ENCODE measurements at regions not wholly inside any gene's neighbourhood (a gene's known extent, or its start where the extent isn't known, plus 50 kb on each side); places are given as distances from the start of the nearest gene placed in this dataset.

GRCh38 chr1:100643471-100644196 lies 75.9 kb upstream of the VCAM1 start:
- TF ChIP-seq ZNF274 (IDR thresholded peaks at IDR 0.05; ENCODE audit: low read depth, low read length): no peak
- no peak for TF ChIP-seq YY1 (IDR thresholded peaks at IDR 0.05; ENCODE audit: insufficient read depth, insufficient read length)
- no peak for TF ChIP-seq SUZ12 (IDR thresholded peaks at IDR 0.05; ENCODE audit: extremely low read depth, insufficient read depth, insufficient read length)
